ENCODE measurements at regions not wholly inside any gene's neighbourhood (a gene's known extent, or its start where the extent isn't known, plus 50 kb on each side); places are given as distances from the start of the nearest gene placed in this dataset.

DNA sequence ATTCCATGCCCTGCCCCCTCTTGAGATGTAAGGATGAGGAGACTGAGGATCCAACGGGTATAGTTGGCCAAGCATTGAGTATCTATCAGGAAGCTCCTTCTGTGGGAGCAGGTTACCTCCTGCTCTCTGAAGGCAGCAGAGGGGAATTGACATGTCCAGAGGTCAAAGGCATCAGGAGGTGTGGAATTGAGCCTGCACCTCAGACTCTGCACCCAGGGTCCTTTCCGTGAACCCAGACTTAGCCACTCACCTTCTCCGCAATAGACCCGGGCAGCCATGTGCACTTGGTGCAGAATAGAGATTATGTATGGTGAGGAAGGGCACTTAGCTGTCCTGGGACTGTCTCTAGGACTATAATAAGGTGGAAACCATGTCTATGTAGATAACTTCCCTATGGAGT, 399.0 kb upstream of the TPM1 start:
- TF ChIP-seq EZH2 (IDR thresholded peaks at IDR 0.05; ENCODE audit: borderline replicate concordance, insufficient read depth, low read depth, low read length, poor library complexity, severe bottlenecking) = no peak
- TF ChIP-seq, protein P1, sequence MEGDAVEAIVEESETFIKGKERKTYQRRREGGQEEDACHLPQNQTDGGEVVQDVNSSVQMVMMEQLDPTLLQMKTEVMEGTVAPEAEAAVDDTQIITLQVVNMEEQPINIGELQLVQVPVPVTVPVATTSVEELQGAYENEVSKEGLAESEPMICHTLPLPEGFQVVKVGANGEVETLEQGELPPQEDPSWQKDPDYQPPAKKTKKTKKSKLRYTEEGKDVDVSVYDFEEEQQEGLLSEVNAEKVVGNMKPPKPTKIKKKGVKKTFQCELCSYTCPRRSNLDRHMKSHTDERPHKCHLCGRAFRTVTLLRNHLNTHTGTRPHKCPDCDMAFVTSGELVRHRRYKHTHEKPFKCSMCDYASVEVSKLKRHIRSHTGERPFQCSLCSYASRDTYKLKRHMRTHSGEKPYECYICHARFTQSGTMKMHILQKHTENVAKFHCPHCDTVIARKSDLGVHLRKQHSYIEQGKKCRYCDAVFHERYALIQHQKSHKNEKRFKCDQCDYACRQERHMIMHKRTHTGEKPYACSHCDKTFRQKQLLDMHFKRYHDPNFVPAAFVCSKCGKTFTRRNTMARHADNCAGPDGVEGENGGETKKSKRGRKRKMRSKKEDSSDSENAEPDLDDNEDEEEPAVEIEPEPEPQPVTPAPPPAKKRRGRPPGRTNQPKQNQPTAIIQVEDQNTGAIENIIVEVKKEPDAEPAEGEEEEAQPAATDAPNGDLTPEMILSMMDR (IDR thresholded peaks at IDR 0.05) = no peak

Measured in B cell (primary cell).